Activated T-helper 2 cell treated with anti-CD3 and anti-CD28 coated beads, Interferon-gamma antibody, Interleukin-2, Interleukin-4, amounts not matched to agents 10 μg/mL and 5 μg/mL and 100 μg/mL, durations not matched to agents 14 hours and 24 hours and 36 hours (primary cell): ENCODE measurements at regions not wholly inside any gene's neighbourhood (a gene's known extent, or its start where the extent isn't known, plus 50 kb on each side); places are given as distances from the start of the nearest gene placed in this dataset.
"Not testable (repeated sequence)": the region's sequence is repeated elsewhere in the genome, so short reads cannot be mapped to it uniquely, and the experiment has no call there.

Experiments
- DNase-seq: peaks from one replicate; pipeline ENCODE4 v3.0.0; 2021; ENCODE audit warnings: low spot score
- H3K27ac Mint-ChIP-seq: one replicate; pipeline ENCODE4 v1.8.0; 2021; ENCODE audit warnings: mixed read lengths
- H3K27me3 Mint-ChIP-seq: one replicate; pipeline ENCODE4 v1.8.0; 2021; ENCODE audit warnings: low read depth, mixed read lengths
- H3K36me3 Mint-ChIP-seq: one replicate; pipeline ENCODE4 v1.8.0; 2021; ENCODE audit warnings: low read depth, mixed read lengths
- H3K4me1 Mint-ChIP-seq: one replicate; pipeline ENCODE4 v1.8.0; 2021; ENCODE audit warnings: low read depth, mixed read lengths
- H3K4me3 Mint-ChIP-seq: one replicate; pipeline ENCODE4 v1.8.0; 2021; ENCODE audit warnings: low read depth, mild to moderate bottlenecking, moderate library complexity, mixed read lengths
- H3K9me3 Mint-ChIP-seq: one replicate; pipeline ENCODE4 v1.8.0; 2021; ENCODE audit warnings: mixed read lengths
- intact Hi-C: fragments of 100-400 bp; cut with micrococcal nuclease; formaldehyde crosslinking; loops from one replicate; pipeline ENCODE4 v1.15.1; 2023

DNA sequence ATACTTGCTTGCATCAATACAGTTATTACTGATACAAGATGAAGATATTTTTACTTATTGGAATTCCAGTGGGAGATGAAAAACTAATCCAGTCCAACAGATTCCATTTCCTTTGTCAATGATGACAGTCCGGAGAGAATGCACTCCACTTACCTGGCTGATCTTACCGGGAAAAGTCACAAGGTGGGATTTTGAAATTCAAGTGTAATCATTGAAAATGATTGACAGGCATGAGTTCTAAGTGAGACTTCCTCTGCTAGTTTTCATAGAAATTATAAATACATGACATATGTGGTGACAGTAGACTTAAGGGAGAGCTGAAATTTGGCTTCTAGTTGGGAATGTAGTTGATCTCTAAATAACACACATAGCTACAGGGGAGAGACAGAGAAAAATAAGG is 859.9 kb downstream of the FAT4 start:
- Mint-ChIP-seq H3K4me3 (no peak overlapping the region), H3K9me3 (peaks cover 18% of the 10 kb centered on the region), H3K27ac (no peak overlapping the region), H3K4me1 (no peaks in the 10 kb centered on the region), H3K27me3 (no peaks in the 10 kb centered on the region), H3K36me3 (no peaks in the 10 kb centered on the region)
- DNase-seq: no peak
- intact Hi-C loops: no loop called here

GRCh38 chr4:126180642-126181041 is 865.9 kb downstream of the FAT4 start:
- Mint-ChIP-seq H3K4me3 (no peak overlapping the region), H3K27ac (no peak overlapping the region), H3K4me1 (no peaks in the 10 kb centered on the region), H3K9me3 (peaks cover 33% of the 10 kb centered on the region), H3K36me3 (no peaks in the 10 kb centered on the region), H3K27me3 (no peaks in the 10 kb centered on the region)
- DNase-seq: no peak
- intact Hi-C loops: no loop called here

- H3K4me3 Mint-ChIP-seq: no peak overlapping the region
- H3K27ac Mint-ChIP-seq: no peak overlapping the region
- no peak for DNase-seq
- no peaks in the 10 kb centered on the region for H3K27me3 Mint-ChIP-seq
- no peaks in the 10 kb centered on the region for H3K36me3 Mint-ChIP-seq
- intact Hi-C loops: no loop called here
- H3K9me3 Mint-ChIP-seq: peaks cover 27% of the 10 kb centered on the region
- H3K4me1 Mint-ChIP-seq: no peaks in the 10 kb centered on the region
Observed at GRCh38 chr4:126182336-126182735, 867.6 kb downstream of the FAT4 start.

DNA sequence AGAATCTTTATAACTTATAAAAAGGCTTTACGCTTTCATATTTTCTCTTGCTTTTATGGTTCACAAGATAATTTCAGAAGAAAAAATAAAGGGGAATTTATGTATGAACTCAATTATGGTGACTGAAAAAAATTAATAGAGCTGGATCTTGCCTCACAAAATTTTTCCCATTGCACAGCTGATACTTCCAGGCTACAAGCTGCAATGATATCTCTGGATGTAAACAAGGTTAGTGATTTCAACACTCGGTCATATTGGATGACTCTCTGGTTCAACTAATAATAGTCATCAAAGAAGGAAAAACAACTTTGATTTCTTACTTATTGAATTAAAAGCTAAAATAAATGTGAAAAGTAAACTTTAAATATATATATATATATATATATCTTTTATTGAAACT is 868.0 kb downstream of the FAT4 start:
- Mint-ChIP-seq H3K36me3 (no peaks in the 10 kb centered on the region), H3K4me1 (no peaks in the 10 kb centered on the region), H3K9me3 (peaks cover 25% of the 10 kb centered on the region), H3K4me3 (no peak overlapping the region), H3K27ac (no peak overlapping the region), H3K27me3 (no peaks in the 10 kb centered on the region)
- no peak for DNase-seq
- intact Hi-C loops: no loop called here

DNA sequence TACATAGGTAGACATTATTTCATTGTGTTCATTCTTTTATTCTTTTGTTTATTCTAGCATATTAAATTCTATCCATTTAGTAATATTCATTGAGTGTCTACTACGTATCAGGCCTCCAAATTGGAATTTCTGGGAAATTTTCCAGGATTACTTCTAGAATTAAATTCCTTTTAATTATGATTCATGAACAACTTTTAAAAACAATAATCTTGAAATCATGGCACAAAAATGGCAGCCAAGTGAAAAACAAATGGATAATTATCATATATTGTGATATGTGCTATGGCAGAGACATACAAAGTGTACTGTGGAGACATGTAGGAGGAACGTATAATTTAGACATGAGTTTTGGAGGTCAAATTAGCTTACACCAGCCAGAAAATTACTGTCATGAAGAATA is 868.5 kb downstream of the FAT4 start:
- H3K27ac Mint-ChIP-seq: no peak overlapping the region
- intact Hi-C loops: no loop called here
- H3K36me3 Mint-ChIP-seq: no peaks in the 10 kb centered on the region
- H3K27me3 Mint-ChIP-seq: no peaks in the 10 kb centered on the region
- H3K4me3 Mint-ChIP-seq: no peak overlapping the region
- no peak for DNase-seq
- H3K9me3 Mint-ChIP-seq: peaks cover 25% of the 10 kb centered on the region
- no peaks in the 10 kb centered on the region for H3K4me1 Mint-ChIP-seq

GRCh38 chr4:126191536-126191935 is 876.8 kb downstream of the FAT4 start:
- Mint-ChIP-seq H3K36me3 (no peaks in the 10 kb centered on the region), H3K4me3 (no peak overlapping the region), H3K9me3 (peaks cover 23% of the 10 kb centered on the region), H3K4me1 (no peaks in the 10 kb centered on the region), H3K27ac (no peak overlapping the region), H3K27me3 (no peaks in the 10 kb centered on the region)
- no peak for DNase-seq
- intact Hi-C loops: no loop called here

DNA sequence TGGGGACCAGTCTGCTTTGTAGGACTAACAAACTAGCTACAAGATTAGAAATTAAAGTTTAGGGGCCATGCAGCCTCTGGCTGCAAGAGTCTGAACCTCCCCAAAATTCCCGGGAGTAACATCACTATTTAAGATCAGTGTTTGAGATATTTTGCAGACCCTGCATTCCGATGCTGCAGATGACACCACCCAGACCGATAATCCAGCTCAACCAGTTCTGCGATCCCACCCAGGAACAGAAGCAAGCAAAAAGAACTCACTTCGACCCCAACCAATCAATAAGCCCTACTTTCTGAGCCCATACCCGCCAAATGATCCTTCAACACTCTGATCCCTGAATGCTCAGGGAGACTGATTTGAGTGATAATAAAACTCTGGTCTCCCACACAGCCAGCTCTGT is 877.8 kb downstream of the FAT4 start:
- Mint-ChIP-seq H3K4me1 (no peaks in the 10 kb centered on the region), H3K36me3 (no peaks in the 10 kb centered on the region), H3K27me3 (no peaks in the 10 kb centered on the region), H3K27ac (no peak overlapping the region), H3K4me3 (no peak overlapping the region), H3K9me3 (peaks cover 23% of the 10 kb centered on the region)
- DNase-seq: no peak
- intact Hi-C loops: no loop called here

- DNase-seq, intact Hi-C loops, H3K4me1 Mint-ChIP-seq, H3K36me3 Mint-ChIP-seq, H3K27ac Mint-ChIP-seq, H3K27me3 Mint-ChIP-seq, H3K4me3 Mint-ChIP-seq: not testable (repeated sequence)
- peaks cover 17% of the 10 kb centered on the region for H3K9me3 Mint-ChIP-seq
Observed at GRCh38 chr4:126201251-126202138, 886.7 kb downstream of the FAT4 start.

GRCh38 chr4:126202226-126202625 is 887.5 kb downstream of the FAT4 start:
- no peak for DNase-seq
- Mint-ChIP-seq H3K9me3 (peaks cover 20% of the 10 kb centered on the region), H3K27ac (no peak overlapping the region), H3K36me3 (no peaks in the 10 kb centered on the region), H3K4me3 (no peak overlapping the region), H3K27me3 (no peaks in the 10 kb centered on the region), H3K4me1 (no peaks in the 10 kb centered on the region)
- intact Hi-C loops: no loop called here

DNA sequence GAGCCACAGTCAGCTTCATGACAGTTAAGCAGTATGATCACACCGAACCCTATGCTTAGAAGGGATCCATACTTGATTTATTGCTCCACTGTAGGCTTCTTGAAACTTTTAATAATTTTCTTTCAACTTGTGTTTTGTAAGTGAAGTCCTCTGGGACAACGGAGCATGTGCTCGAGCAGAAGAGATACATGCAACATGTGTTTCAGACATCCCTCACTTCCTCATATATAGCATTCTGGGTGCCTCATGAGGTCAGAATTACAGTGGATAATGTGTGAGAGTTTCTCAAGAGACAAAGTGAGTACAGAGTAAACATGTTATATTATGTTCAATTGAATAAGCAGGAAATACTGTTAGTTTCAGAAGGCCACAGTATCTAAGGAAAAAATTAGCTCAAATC is 893.2 kb downstream of the FAT4 start:
- DNase-seq: no peak
- Mint-ChIP-seq H3K27me3 (no peaks in the 10 kb centered on the region), H3K4me1 (no peaks in the 10 kb centered on the region), H3K4me3 (no peak overlapping the region), H3K36me3 (no peaks in the 10 kb centered on the region), H3K9me3 (peaks cover 12% of the 10 kb centered on the region), H3K27ac (no peak overlapping the region)
- intact Hi-C loops: no loop called here

GRCh38 chr4:126209147-126209546 is 894.4 kb downstream of the FAT4 start:
- no peaks in the 10 kb centered on the region for H3K36me3 Mint-ChIP-seq
- H3K27me3 Mint-ChIP-seq: no peaks in the 10 kb centered on the region
- H3K4me3 Mint-ChIP-seq: no peak overlapping the region
- intact Hi-C loops: no loop called here
- no peaks in the 10 kb centered on the region for H3K4me1 Mint-ChIP-seq
- no peak overlapping the region for H3K27ac Mint-ChIP-seq
- no peak for DNase-seq
- peaks cover 9% of the 10 kb centered on the region for H3K9me3 Mint-ChIP-seq

- no peak overlapping the region for H3K27ac Mint-ChIP-seq
- H3K27me3 Mint-ChIP-seq: no peaks in the 10 kb centered on the region
- no peaks in the 10 kb centered on the region for H3K4me1 Mint-ChIP-seq
- no peak for DNase-seq
- no peaks in the 10 kb centered on the region for H3K36me3 Mint-ChIP-seq
- intact Hi-C loops: no loop called here
- no peaks in the 10 kb centered on the region for H3K9me3 Mint-ChIP-seq
- no peak overlapping the region for H3K4me3 Mint-ChIP-seq
Observed at GRCh38 chr4:126213996-126214395, 899.2 kb downstream of the FAT4 start.

GRCh38 chr4:126215759-126216158 is 901.0 kb downstream of the FAT4 start:
- no peaks in the 10 kb centered on the region for H3K4me1 Mint-ChIP-seq
- H3K9me3 Mint-ChIP-seq: no peaks in the 10 kb centered on the region
- H3K27me3 Mint-ChIP-seq: no peaks in the 10 kb centered on the region
- intact Hi-C loops: no loop called here
- no peak overlapping the region for H3K4me3 Mint-ChIP-seq
- H3K36me3 Mint-ChIP-seq: no peaks in the 10 kb centered on the region
- DNase-seq: no peak
- no peak overlapping the region for H3K27ac Mint-ChIP-seq

DNA sequence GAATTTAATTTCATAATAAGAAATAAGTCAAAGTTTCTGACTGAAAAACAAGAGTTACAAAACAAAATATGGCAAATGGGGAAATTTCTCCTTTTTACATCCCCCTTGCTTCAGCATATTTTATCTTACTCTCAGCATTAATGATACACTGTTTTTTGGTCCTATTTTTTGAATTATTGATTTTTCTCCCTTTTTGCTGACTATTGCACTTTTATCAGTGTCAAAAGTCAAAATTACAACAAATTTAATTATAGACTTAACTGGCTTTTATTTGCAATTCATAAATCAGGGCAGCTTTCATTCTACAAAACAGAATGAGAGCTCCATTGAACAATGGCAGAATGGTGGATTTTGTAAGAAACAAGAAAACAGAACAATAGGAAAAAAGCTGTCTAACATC is 901.9 kb downstream of the FAT4 start:
- H3K9me3 Mint-ChIP-seq: no peaks in the 10 kb centered on the region
- H3K27ac Mint-ChIP-seq: no peak overlapping the region
- intact Hi-C loops: no loop called here

More for the DNA sequence above, 901.9 kb downstream of the FAT4 start:
- Mint-ChIP-seq H3K4me1 (no peaks in the 10 kb centered on the region), H3K36me3 (no peaks in the 10 kb centered on the region), H3K27me3 (no peaks in the 10 kb centered on the region), H3K4me3 (no peak overlapping the region)
- DNase-seq: no peak
